GM23338 (cell line): ENCODE measurements at regions not wholly inside any gene's neighbourhood (a gene's known extent, or its start where the extent isn't known, plus 50 kb on each side); places are given as distances from the start of the nearest gene placed in this dataset.

ENCODE experiments used
- CREB1 ChIP-seq: fragments of 250-450 bp; sonication (Bioruptor Pico); IDR thresholded peaks from 2 replicates; pipeline ENCODE4 v1.5.0; 2020; ENCODE audit warnings: low read depth, mild to moderate bottlenecking, moderate library complexity
- CTCF ChIP-seq, 2 experiments: fragments of 200-600 bp in 1 of 2; sonication (generic) in 1 of 2; conservative IDR thresholded peaks; 2 replicates each; pipeline versions ENCODE4 v1.5.1 to v1.6.1; 2016 to 2017; ENCODE audit warnings: antibody characterized with exemption in 2 of 2, low read depth in 2 of 2, mild to moderate bottlenecking in 2 of 2, moderate library complexity in 1 of 2

DNA sequence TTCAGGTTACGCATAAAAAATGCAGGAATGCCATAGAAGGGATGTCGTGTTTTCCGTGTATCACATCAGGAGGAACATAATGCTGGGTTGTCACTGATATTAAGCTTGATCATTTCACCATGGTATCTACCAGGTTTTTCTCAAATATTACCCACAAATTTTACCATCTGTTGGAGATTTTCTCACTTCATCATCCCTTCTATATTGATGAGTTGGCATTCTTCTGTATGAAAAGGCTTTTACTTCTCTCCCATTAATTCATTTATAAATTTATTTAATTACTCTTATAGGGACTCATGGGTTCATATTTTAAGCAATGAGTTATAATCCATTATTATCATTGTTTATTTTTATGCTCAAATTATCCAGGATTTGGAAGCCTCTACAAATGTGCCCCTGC, 608.2 kb downstream of the EPHA4 start:
- TF ChIP-seq CTCF (conservative IDR thresholded peaks at IDR 0.05; ENCODE audit: low read depth in 2 of 2) (no peak), CREB1 (CRISPR knock-in tag) (no peak)
